ENCODE measurements at regions not wholly inside any gene's neighbourhood (a gene's known extent, or its start where the extent isn't known, plus 50 kb on each side); places are given as distances from the start of the nearest gene placed in this dataset.

DNA sequence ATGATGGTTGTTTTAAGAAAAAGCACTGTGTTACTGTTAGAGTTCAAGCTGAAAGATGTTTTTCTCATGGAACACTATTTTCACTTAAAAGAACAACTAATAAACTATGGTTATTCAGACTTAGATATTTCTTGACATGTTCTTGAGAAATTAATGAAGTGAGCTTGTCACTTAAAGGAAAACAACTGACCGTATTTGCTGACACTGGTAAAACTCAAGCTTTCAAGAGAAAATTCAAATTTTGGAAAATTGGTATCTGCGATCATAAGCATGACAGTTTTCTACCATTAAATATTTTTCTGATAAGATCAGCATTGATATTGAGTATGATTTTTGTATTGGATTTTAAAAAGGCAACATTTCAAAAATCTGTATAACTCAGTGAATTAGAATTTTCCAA lies 549.5 kb upstream of the ACTRT1 start:
- H3K4me1 ChIP-seq (ENCODE audit: control insufficient read depth, insufficient read depth, low read length) = no peaks in the 10 kb centered on the region
- H2AFZ ChIP-seq (ENCODE audit: control insufficient read depth, low read depth, low read length) = no peak overlapping the region
- H3K27me3 ChIP-seq (replicated peaks in 1 of 2; ENCODE audit: control insufficient read depth in 2 of 2, insufficient read depth in 2 of 2, low read length in 1 of 2) = no peaks in the 10 kb centered on the region
- intact Hi-C loops (cut with micrococcal nuclease; ENCODE audit: unreplicated experiment) (no loop called here), in situ Hi-C loops (cut with MboI) (no loop called here)
- no peaks in the 10 kb centered on the region for H3K9me3 ChIP-seq (replicated peaks; ENCODE audit: control insufficient read depth, insufficient read depth, low read length)
- no peaks in the 10 kb centered on the region for H3K36me3 ChIP-seq (ENCODE audit: control insufficient read depth in 2 of 2, insufficient read depth in 2 of 2, low read length in 1 of 2)
- no peak overlapping the region for H3K4me2 ChIP-seq (ENCODE audit: control insufficient read depth, insufficient read depth)
- ChIA-PET SMC1A (ENCODE audit: uncharacterized antibody, unreplicated experiment) (no interaction called here), RAD21 (ENCODE audit: unreplicated experiment) (no interaction called here), POLR2A (no interaction called here), CTCF (no interaction called here)
- TF ChIP-seq CREM (IDR thresholded peaks at IDR 0.05; ENCODE audit: low read depth) = no peak
- TF ChIP-seq CUX1 (IDR thresholded peaks at IDR 0.05; ENCODE audit: insufficient replicate concordance, low read depth, low read length) = no peak
- no peak for TF ChIP-seq BMI1 (IDR thresholded peaks at IDR 0.05; ENCODE audit: borderline replicate concordance)
- TF ChIP-seq CEBPB (IDR thresholded peaks at IDR 0.05; ENCODE audit: borderline replicate concordance in 1 of 2, low read depth in 2 of 2, low read length in 2 of 2) = no peak
- no peak for TF ChIP-seq PML (IDR thresholded peaks at IDR 0.05; ENCODE audit: low read length)
- TF ChIP-seq CBFB (IDR thresholded peaks at IDR 0.05; ENCODE audit: low read depth) = no peak
- TF ChIP-seq TCF7 (IDR thresholded peaks at IDR 0.05; ENCODE audit: borderline replicate concordance) = no peak
- TF ChIP-seq RCOR1 (conservative IDR thresholded peaks at IDR 0.05; ENCODE audit: low read depth, low read length) = no peak
- no peak for TF ChIP-seq HSF1 (IDR thresholded peaks at IDR 0.05; ENCODE audit: low read depth, low read length)
- no peak for TF ChIP-seq CHD1 (IDR thresholded peaks at IDR 0.05; ENCODE audit: low read depth, low read length)
- TF ChIP-seq MXI1 (IDR thresholded peaks at IDR 0.05; ENCODE audit: low read depth, low read length) = no peak
- no peak for TF ChIP-seq CHD4 (IDR thresholded peaks at IDR 0.05)
- TF ChIP-seq SUZ12 (IDR thresholded peaks at IDR 0.05; ENCODE audit: unreplicated experiment) = no peak
- ATAC-seq (no peak), DNase-seq (ENCODE audit: low read depth, low spot score) (no peak), FAIRE-seq (no peak)
- H3K4me3 ChIP-seq = no peak overlapping the region
- H4K20me1 ChIP-seq (ENCODE audit: control insufficient read depth, insufficient read depth) = no peaks in the 10 kb centered on the region
- WGBS (ENCODE audit: insufficient coverage, insufficient replicate concordance, low lambda C conversion rate, missing lambda C conversion rate) = 9% methylated on average over 2 of the region's 2 CpGs
- H3K9ac ChIP-seq (ENCODE audit: control insufficient read depth, insufficient read depth, low read length) = no peak overlapping the region
- H3K79me2 ChIP-seq (ENCODE audit: control insufficient read depth, insufficient read depth, low read length) = no peaks in the 10 kb centered on the region
- no TSS peak for BruUV-seq (replicated peaks)
- no peak overlapping the region for H3K27ac ChIP-seq (ENCODE audit: control insufficient read depth, insufficient read depth)
